IPS-15b (cell line): ENCODE measurements at regions not wholly inside any gene's neighbourhood (a gene's known extent, or its start where the extent isn't known, plus 50 kb on each side); places are given as distances from the start of the nearest gene placed in this dataset.
"Not testable (repeated sequence)": the region's sequence is repeated elsewhere in the genome, so short reads cannot be mapped to it uniquely, and the experiment has no call there.

ENCODE experiments used
- H3K27me3 ChIP-seq: one replicate; pipeline ENCODE4 v1.6.1; 2013; ENCODE audit warnings: low read length; ENCODE audit not compliant: control insufficient read depth, insufficient read depth
- H3K36me3 ChIP-seq: one replicate; pipeline ENCODE4 v1.6.1; 2013; ENCODE audit warnings: low read length; ENCODE audit not compliant: control insufficient read depth, insufficient read depth
- H3K4me1 ChIP-seq: one replicate; pipeline ENCODE4 v1.6.1; 2013; ENCODE audit warnings: mild to moderate bottlenecking, low read length; ENCODE audit not compliant: control insufficient read depth, insufficient read depth
- H3K4me3 ChIP-seq: one replicate; pipeline ENCODE4 v1.5.1; 2013; ENCODE audit warnings: low read depth, low read length
- H3K9ac ChIP-seq: one replicate; pipeline ENCODE4 v1.6.1; 2013; ENCODE audit warnings: low read depth, mild to moderate bottlenecking, low read length
- H3K9me3 ChIP-seq: one replicate; pipeline ENCODE4 v1.6.1; 2013; ENCODE audit warnings: mild to moderate bottlenecking, low read length; ENCODE audit not compliant: control insufficient read depth, insufficient read depth

DNA sequence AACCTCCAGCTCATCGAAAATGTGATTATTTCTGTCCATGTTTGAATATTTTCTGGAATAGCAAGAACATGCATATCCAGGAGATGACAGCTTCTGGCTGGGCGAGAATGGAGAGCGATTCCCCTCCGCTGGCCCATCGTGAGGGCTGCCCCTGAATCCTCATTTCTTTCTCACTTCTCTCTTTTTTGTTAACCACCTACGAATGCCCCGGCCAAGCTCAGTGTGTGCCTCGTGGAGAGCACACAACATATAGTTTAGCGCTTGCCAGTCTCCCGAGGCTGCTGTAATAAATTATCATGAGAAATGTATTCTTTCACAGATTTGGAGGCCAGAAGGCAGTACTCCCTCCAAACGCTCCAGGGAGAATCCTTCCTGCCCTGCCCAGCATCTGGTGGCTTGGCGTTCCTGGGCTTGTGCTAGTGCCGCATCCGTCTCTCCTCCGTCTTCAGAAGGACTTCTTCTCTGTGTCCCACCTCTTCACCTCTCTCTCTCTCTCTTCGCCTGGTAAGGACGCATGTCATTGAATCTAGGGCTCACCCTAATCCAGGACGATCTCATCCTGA is 1306.0 kb downstream of the TBC1D22A start:
- Histone ChIP-seq H3K27me3 (no peaks in the 10 kb centered on the region), H3K4me3 (no peak overlapping the region), H3K9ac (no peak overlapping the region), H3K9me3 (no peaks in the 10 kb centered on the region), H3K4me1 (peaks cover 10% of the 10 kb centered on the region), H3K36me3 (no peaks in the 10 kb centered on the region)

GRCh38 chr22:48065892-48066291 is 1303.4 kb downstream of the TBC1D22A start:
- Histone ChIP-seq H3K27me3 (no peaks in the 10 kb centered on the region), H3K36me3 (no peaks in the 10 kb centered on the region), H3K4me1 (no peaks in the 10 kb centered on the region), H3K9ac (no peak overlapping the region), H3K4me3 (no peak overlapping the region), H3K9me3 (no peaks in the 10 kb centered on the region)

GRCh38 chr22:48061726-48062125 is 1299.3 kb downstream of the TBC1D22A start:
- no peak overlapping the region for H3K4me3 ChIP-seq
- H3K9ac ChIP-seq, result no peak overlapping the region
- H3K27me3 ChIP-seq, result no peaks in the 10 kb centered on the region
- no peaks in the 10 kb centered on the region for H3K9me3 ChIP-seq
- no peaks in the 10 kb centered on the region for H3K36me3 ChIP-seq
- no peaks in the 10 kb centered on the region for H3K4me1 ChIP-seq

- Histone ChIP-seq H3K4me1 (no peaks in the 10 kb centered on the region), H3K9ac (no peak overlapping the region), H3K9me3 (no peaks in the 10 kb centered on the region), H3K4me3 (no peak overlapping the region), H3K36me3 (no peaks in the 10 kb centered on the region), H3K27me3 (no peaks in the 10 kb centered on the region)
Observed at GRCh38 chr22:48060266-48060665, 1297.8 kb downstream of the TBC1D22A start.

DNA sequence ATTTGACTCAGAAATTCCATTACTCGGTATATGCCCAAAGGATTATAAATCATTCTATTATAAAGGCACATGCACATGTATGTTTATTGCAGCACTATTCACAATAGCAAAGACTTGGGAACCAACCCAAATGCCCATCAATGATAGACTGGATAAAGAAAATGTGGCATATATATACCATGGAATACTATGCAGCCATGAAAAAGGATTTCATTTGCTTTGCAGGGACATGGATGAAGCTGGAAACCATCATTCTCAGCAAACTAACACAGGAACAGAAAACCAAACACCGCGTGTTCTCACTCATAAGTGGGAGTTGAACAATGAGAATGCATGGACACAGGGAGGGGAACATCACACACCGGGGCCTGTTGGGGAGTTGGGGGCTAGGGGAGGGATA is 1297.1 kb downstream of the TBC1D22A start:
- not testable (repeated sequence) for H3K9ac ChIP-seq, H3K27me3 ChIP-seq, H3K9me3 ChIP-seq, H3K36me3 ChIP-seq, H3K4me1 ChIP-seq, H3K4me3 ChIP-seq

- no peak overlapping the region for H3K9ac ChIP-seq
- no peaks in the 10 kb centered on the region for H3K36me3 ChIP-seq
- H3K4me1 ChIP-seq, result no peaks in the 10 kb centered on the region
- H3K9me3 ChIP-seq, result no peaks in the 10 kb centered on the region
- H3K27me3 ChIP-seq, result no peaks in the 10 kb centered on the region
- H3K4me3 ChIP-seq, result no peak overlapping the region
Observed at GRCh38 chr22:48057116-48057835, 1294.8 kb downstream of the TBC1D22A start.

GRCh38 chr22:48055827-48056226 is 1293.4 kb downstream of the TBC1D22A start:
- Histone ChIP-seq H3K9me3 (no peaks in the 10 kb centered on the region), H3K9ac (no peak overlapping the region), H3K4me3 (no peak overlapping the region), H3K4me1 (no peaks in the 10 kb centered on the region), H3K27me3 (no peaks in the 10 kb centered on the region), H3K36me3 (no peaks in the 10 kb centered on the region)

GRCh38 chr22:48055185-48055584 is 1292.7 kb downstream of the TBC1D22A start:
- no peaks in the 10 kb centered on the region for H3K4me1 ChIP-seq
- H3K9me3 ChIP-seq, result no peaks in the 10 kb centered on the region
- no peaks in the 10 kb centered on the region for H3K27me3 ChIP-seq
- no peak overlapping the region for H3K9ac ChIP-seq
- no peaks in the 10 kb centered on the region for H3K36me3 ChIP-seq
- H3K4me3 ChIP-seq, result no peak overlapping the region

- no peaks in the 10 kb centered on the region for H3K4me1 ChIP-seq
- no peak overlapping the region for H3K4me3 ChIP-seq
- no peaks in the 10 kb centered on the region for H3K9me3 ChIP-seq
- no peaks in the 10 kb centered on the region for H3K36me3 ChIP-seq
- no peaks in the 10 kb centered on the region for H3K27me3 ChIP-seq
- H3K9ac ChIP-seq, result no peak overlapping the region
Observed at GRCh38 chr22:48054596-48054995, 1292.1 kb downstream of the TBC1D22A start.

DNA sequence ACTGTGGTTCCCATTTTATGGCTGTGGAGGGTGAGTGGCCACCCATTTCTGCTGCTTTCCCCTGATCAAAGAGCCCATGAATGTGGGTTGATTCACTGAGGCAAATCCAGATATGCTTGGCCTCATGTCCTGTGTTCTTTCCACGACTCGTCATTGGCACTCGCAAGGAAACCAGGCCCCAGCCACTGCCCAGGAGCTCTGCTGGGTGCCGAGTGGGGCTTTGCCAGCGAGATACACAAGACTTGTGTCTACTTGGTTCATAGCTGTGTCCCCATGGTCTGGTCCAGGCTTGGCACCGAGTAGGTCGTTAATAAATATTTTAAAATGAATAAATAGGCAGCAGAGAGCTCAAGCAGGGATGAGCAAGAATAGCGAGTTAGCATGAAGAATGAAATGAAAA is 1291.5 kb downstream of the TBC1D22A start:
- H3K27me3 ChIP-seq, result no peaks in the 10 kb centered on the region
- H3K4me1 ChIP-seq, result no peaks in the 10 kb centered on the region
- H3K9ac ChIP-seq, result no peak overlapping the region
- H3K4me3 ChIP-seq, result no peak overlapping the region
- no peaks in the 10 kb centered on the region for H3K36me3 ChIP-seq
- no peaks in the 10 kb centered on the region for H3K9me3 ChIP-seq

DNA sequence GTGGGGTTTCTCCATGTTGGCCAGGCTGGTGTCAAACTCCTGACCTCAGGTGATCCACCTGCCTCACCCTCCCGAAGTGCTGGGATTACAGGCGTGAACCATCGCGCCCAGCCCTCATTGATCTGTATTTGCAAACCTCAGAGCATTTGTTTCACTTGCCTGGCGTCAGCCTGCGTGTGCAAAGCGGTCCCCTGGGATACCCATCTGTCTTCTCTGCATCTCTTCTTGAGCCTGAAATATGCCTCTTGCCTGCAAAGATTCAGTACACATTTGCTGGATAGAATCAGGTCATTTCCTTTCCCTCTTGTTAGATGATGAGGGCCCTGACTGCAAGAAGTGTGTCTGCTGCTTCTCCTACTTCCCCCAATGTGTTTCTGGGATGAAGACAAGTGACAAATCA is 1291.0 kb downstream of the TBC1D22A start:
- no peaks in the 10 kb centered on the region for H3K36me3 ChIP-seq
- H3K27me3 ChIP-seq, result no peaks in the 10 kb centered on the region
- H3K4me1 ChIP-seq, result no peaks in the 10 kb centered on the region
- H3K9me3 ChIP-seq, result no peaks in the 10 kb centered on the region
- H3K9ac ChIP-seq, result no peak overlapping the region
- no peak overlapping the region for H3K4me3 ChIP-seq

DNA sequence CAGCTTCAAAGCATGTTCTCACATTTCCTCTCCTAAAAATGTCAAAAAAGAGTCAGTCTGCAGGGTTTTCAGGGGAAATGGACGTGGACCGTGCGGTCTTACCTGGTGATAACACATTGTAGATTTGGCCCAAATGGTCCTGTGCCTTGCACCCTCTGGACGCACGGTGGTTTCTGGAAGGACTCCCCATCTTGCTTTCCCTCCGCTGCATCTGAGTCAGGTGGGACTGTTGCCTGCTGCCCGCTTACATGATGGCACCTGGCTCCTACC is 1290.1 kb downstream of the TBC1D22A start:
- no peaks in the 10 kb centered on the region for H3K36me3 ChIP-seq
- no peak overlapping the region for H3K9ac ChIP-seq
- H3K4me3 ChIP-seq, result no peak overlapping the region
- no peaks in the 10 kb centered on the region for H3K4me1 ChIP-seq
- no peaks in the 10 kb centered on the region for H3K27me3 ChIP-seq
- H3K9me3 ChIP-seq, result no peaks in the 10 kb centered on the region
